Endodermal cell (in vitro differentiated cells): ENCODE measurements at regions not wholly inside any gene's neighbourhood (a gene's known extent, or its start where the extent isn't known, plus 50 kb on each side); places are given as distances from the start of the nearest gene placed in this dataset.

Experiments used
- DNase-seq: peaks from one replicate; pipeline ENCODE4 v3.0.0-alpha.2; 2017
- H3K27ac ChIP-seq: 2 replicates; pipeline ENCODE4 v1.5.1; 2013; ENCODE audit warnings: mild to moderate bottlenecking, low read depth, low read length, moderate library complexity
- H3K27me3 ChIP-seq: 2 replicates; pipeline ENCODE4 v1.6.1; 2013; ENCODE audit warnings: mild to moderate bottlenecking, low read length, moderate library complexity; ENCODE audit not compliant: insufficient read depth, control insufficient read depth, poor library complexity, severe bottlenecking
- H3K36me3 ChIP-seq: 2 replicates; pipeline ENCODE4 v1.7.0; 2013; ENCODE audit warnings: mild to moderate bottlenecking, low read length, moderate library complexity; ENCODE audit not compliant: control insufficient read depth, insufficient read depth
- H3K4me1 ChIP-seq: one replicate; pipeline ENCODE4 v1.7.0; 2013; ENCODE audit warnings: low read length; ENCODE audit not compliant: control insufficient read depth, insufficient read depth
- H3K4me3 ChIP-seq: 2 replicates; pipeline ENCODE4 v1.5.1; 2013; ENCODE audit warnings: mild to moderate bottlenecking, low read length, moderate library complexity
- H3K9ac ChIP-seq: 2 replicates; pipeline ENCODE4 v1.6.1; 2013; ENCODE audit warnings: mild to moderate bottlenecking, low read length, moderate library complexity; ENCODE audit not compliant: poor library complexity, severe bottlenecking; ENCODE audit errors: extremely low read depth
- H3K9me3 ChIP-seq: 2 replicates; pipeline ENCODE4 v1.6.1; 2013; ENCODE audit warnings: mild to moderate bottlenecking, low read length, moderate library complexity; ENCODE audit not compliant: control insufficient read depth
- H3K27ac Mint-ChIP-seq: 2 replicates; pipeline ENCODE4 v1.8.0; 2020; ENCODE audit warnings: mixed read lengths
- H3K27me3 Mint-ChIP-seq: 2 replicates; pipeline ENCODE4 v1.8.0; 2021; ENCODE audit warnings: mild to moderate bottlenecking, mixed read lengths; ENCODE audit not compliant: insufficient read depth
- H3K36me3 Mint-ChIP-seq: 2 replicates; pipeline ENCODE4 v1.8.0; 2020; ENCODE audit warnings: low read depth, mixed read lengths
- H3K4me1 Mint-ChIP-seq: 2 replicates; pipeline ENCODE4 v1.8.0; 2020; ENCODE audit warnings: mixed read lengths
- H3K4me3 Mint-ChIP-seq: 2 replicates; pipeline ENCODE4 v1.8.0; 2020; ENCODE audit warnings: mild to moderate bottlenecking, moderate library complexity, mixed read lengths
- H3K9me3 Mint-ChIP-seq: 2 replicates; pipeline ENCODE4 v1.8.0; 2020; ENCODE audit warnings: mild to moderate bottlenecking, mixed read lengths
- CTCF ChIP-seq: fragments of 200-600 bp; sonication (generic); conservative IDR thresholded peaks from 2 replicates; pipeline ENCODE4 v1.5.0; 2021; ENCODE audit warnings: antibody characterized with exemption, mild to moderate bottlenecking
- WGBS, 2 experiments: methylation state at CpG; one replicate each; pipeline versions ENCODE4 v1.1.5 to v1.1.7; 2013; ENCODE audit warnings: missing lambda C conversion rate in 2 of 2, mixed read lengths in 1 of 2; ENCODE audit not compliant: insufficient coverage in 1 of 2, insufficient read length in 1 of 2; 5-methylcytosine and 5-hydroxymethylcytosine counted together

DNA sequence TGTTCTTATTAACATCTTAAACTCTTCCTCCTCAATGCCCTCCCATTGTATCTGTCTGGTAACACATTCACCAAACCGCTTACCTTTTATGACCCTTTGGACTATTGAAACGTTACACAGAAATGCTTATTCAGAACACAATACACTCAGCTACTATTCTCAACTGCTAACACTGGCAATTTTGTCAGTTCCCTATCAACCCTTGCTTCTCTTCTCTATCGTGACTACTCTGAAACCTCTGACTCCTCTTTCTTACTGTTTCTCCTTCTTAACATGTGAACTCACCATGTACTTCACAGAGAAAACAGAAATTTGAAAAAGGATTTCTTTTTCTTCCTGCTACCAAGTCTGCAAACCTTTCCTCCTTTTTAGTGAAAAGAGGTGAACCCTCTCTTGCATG lies 232.9 kb upstream of the GPR149 start:
- H3K4me3 Mint-ChIP-seq: no peak overlapping the region
- Histone ChIP-seq H3K4me1 (no peaks in the 10 kb centered on the region), H3K9ac (no peak overlapping the region), H3K9me3 (no peaks in the 10 kb centered on the region), H3K4me3 (no peak overlapping the region), H3K27me3 (no peaks in the 10 kb centered on the region), H3K27ac (no peak overlapping the region), H3K36me3 (no peaks in the 10 kb centered on the region)
- H3K4me1 Mint-ChIP-seq: no peaks in the 10 kb centered on the region
- no peak for DNase-seq
- no peak for TF ChIP-seq CTCF
- H3K27ac Mint-ChIP-seq: no peak overlapping the region
- no peaks in the 10 kb centered on the region for H3K9me3 Mint-ChIP-seq
- H3K36me3 Mint-ChIP-seq: no peaks in the 10 kb centered on the region
- H3K27me3 Mint-ChIP-seq: no peaks in the 10 kb centered on the region
- WGBS, 2 experiments: 90 to 94% methylated on average over 2 to 3 of the region's 3 CpGs

DNA sequence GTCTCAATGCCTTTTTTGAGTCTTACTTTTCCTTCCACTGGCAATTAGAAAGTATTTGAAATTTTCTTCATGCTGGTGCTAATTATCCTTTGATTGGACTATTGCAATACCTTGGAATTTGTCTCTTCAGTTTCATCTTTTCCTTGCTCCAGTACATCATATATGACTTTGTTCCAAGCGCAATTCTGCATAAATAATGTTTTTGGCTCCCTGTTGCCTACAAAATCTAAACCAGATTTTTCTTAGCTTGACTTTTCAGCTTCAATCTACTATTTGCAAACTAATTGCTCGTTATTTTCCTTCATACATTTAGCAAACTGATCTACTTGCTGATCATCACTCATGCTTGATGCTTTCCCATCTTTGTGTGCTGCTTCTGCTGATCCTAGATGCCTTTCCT lies 230.8 kb upstream of the GPR149 start:
- WGBS, 2 experiments: 85 to 95% methylated on average over 2 of the region's 2 CpGs
- DNase-seq: no peak
- no peak for TF ChIP-seq CTCF
- no peaks in the 10 kb centered on the region for H3K4me1 ChIP-seq
- no peak overlapping the region for H3K4me3 Mint-ChIP-seq
- no peak overlapping the region for H3K27ac ChIP-seq
- H3K9me3 Mint-ChIP-seq: no peaks in the 10 kb centered on the region
- H3K9me3 ChIP-seq: no peaks in the 10 kb centered on the region
- H3K36me3 ChIP-seq: no peaks in the 10 kb centered on the region
- H3K4me1 Mint-ChIP-seq: no peaks in the 10 kb centered on the region
- H3K36me3 Mint-ChIP-seq: no peaks in the 10 kb centered on the region
- H3K27ac Mint-ChIP-seq: no peak overlapping the region
- no peaks in the 10 kb centered on the region for H3K27me3 ChIP-seq
- H3K9ac ChIP-seq: no peak overlapping the region
- H3K4me3 ChIP-seq: no peak overlapping the region
- no peaks in the 10 kb centered on the region for H3K27me3 Mint-ChIP-seq

- no peak for DNase-seq
- Histone ChIP-seq H3K9ac (no peak overlapping the region), H3K27ac (no peak overlapping the region), H3K27me3 (no peaks in the 10 kb centered on the region), H3K4me1 (no peaks in the 10 kb centered on the region), H3K9me3 (no peaks in the 10 kb centered on the region), H3K36me3 (no peaks in the 10 kb centered on the region), H3K4me3 (no peak overlapping the region)
- Mint-ChIP-seq H3K27me3 (no peaks in the 10 kb centered on the region), H3K4me1 (no peaks in the 10 kb centered on the region), H3K9me3 (no peaks in the 10 kb centered on the region), H3K27ac (no peak overlapping the region), H3K4me3 (no peak overlapping the region), H3K36me3 (no peaks in the 10 kb centered on the region)
- TF ChIP-seq CTCF: no peak
Measured at GRCh38 chr3:154658000-154658399, 228.0 kb upstream of the GPR149 start.
